ENCODE measurements at regions not wholly inside any gene's neighbourhood (a gene's known extent, or its start where the extent isn't known, plus 50 kb on each side); places are given as distances from the start of the nearest gene placed in this dataset.

- CTCF ChIA-PET, result no interaction called here
- no peak overlapping the region for H3K4me2 ChIP-seq
- H3K9me3 ChIP-seq, result no peaks in the 10 kb centered on the region
- POLR2A ChIA-PET, result no interaction called here
- H4K20me1 ChIP-seq (ENCODE audit: insufficient read depth), result no peaks in the 10 kb centered on the region
- no peaks in the 10 kb centered on the region for H3K79me2 ChIP-seq (ENCODE audit: insufficient read depth)
- no peaks in the 10 kb centered on the region for H3K36me3 ChIP-seq (replicated peaks in 1 of 2; ENCODE audit: control insufficient read depth in 1 of 2, insufficient read depth in 2 of 2, low read length in 1 of 2)
- H3K9ac ChIP-seq, result no peak overlapping the region
- no peak for DNase-seq
- no peaks in the 10 kb centered on the region for H3K27me3 ChIP-seq (ENCODE audit: insufficient read depth)
- no peak overlapping the region for H2AFZ ChIP-seq (ENCODE audit: low read depth)
- 97% methylated on average over 2 of the region's 2 CpGs for WGBS (ENCODE audit: low lambda C conversion rate)
- no peaks in the 10 kb centered on the region; a peak in 1 of 4 replicates for H3K4me1 ChIP-seq (ENCODE audit: control insufficient read depth in 1 of 2, insufficient read depth in 2 of 2, low read depth in 1 of 2, low read length in 1 of 2)
- no peaks in the 10 kb centered on the region for H3K9me2 ChIP-seq
- no peak overlapping the region for H3K27ac ChIP-seq (ENCODE audit: low read depth in 2 of 2, low read length in 1 of 2)
- TF ChIP-seq RFX5 (IDR thresholded peaks at IDR 0.05; ENCODE audit: low read length) (no peak), GATA2 (CRISPR knock-in tag; IDR thresholded peaks at IDR 0.05) (no peak), RAD21 (IDR thresholded peaks at IDR 0.05; ENCODE audit: low read length) (no peak), EZH2phosphoT487 (IDR thresholded peaks at IDR 0.05; ENCODE audit: borderline replicate concordance, low read depth) (no peak), MXI1 (IDR thresholded peaks at IDR 0.05; ENCODE audit: low read depth, low read length) (no peak), FOXM1 (IDR thresholded peaks at IDR 0.05; ENCODE audit: low read depth) (no peak), REST (IDR thresholded peaks at IDR 0.05; ENCODE audit: low read depth, low read length) (no peak), ELF1 (IDR thresholded peaks at IDR 0.05) (no peak), PBX3 (IDR thresholded peaks at IDR 0.05) (no peak), CTCF (IDR thresholded peaks at IDR 0.05) (no peak), NRF1 (IDR thresholded peaks at IDR 0.05; ENCODE audit: low read depth, low read length) (no peak), POLR2AphosphoS5 (IDR thresholded peaks at IDR 0.05; ENCODE audit: low read depth, low read length) (no peak), MAX (IDR thresholded peaks at IDR 0.05; ENCODE audit: low read depth) (no peak)
- no peaks in the 10 kb centered on the region for H3F3A ChIP-seq (replicated peaks; ENCODE audit: insufficient read depth)
- no peak overlapping the region for H3K4me3 ChIP-seq (ENCODE audit: low read depth in 2 of 2, low read length in 1 of 2)
Observed at GRCh38 chr2:150266931-150267330, 220.5 kb downstream of the RND3 start.
